IMR-90 (cell line): ENCODE measurements at regions not wholly inside any gene's neighbourhood (a gene's known extent, or its start where the extent isn't known, plus 50 kb on each side); places are given as distances from the start of the nearest gene placed in this dataset.

Experiments
- ATAC-seq: fragments of 200-7000 bp; cut with Tn5 transposase; 2 replicates; pipeline ENCODE4 v1.9.1; 2020; ENCODE audit warnings: low read depth, mild to moderate bottlenecking, moderate library complexity
- BruUV-seq: library from RNA; stranded (reverse); fragments of 400-500 nt; replicated peaks from 2 replicates; lab custom pipeline; 2021; lab: Mats Ljungman, UMichigan
- CTCF ChIA-PET: fragments of 300-600 bp; formaldehyde crosslinking; extraction: SDS; loops from one replicate; lab custom pipeline; 2021; ENCODE audit warnings: antibody characterized with exemption; lab: Yijun Ruan, JAX
- POLR2A ChIA-PET: fragments of 300-600 bp; sonication (Branson Sonifier 250); formaldehyde crosslinking; loops from one replicate; lab custom pipeline; 2022; ENCODE audit warnings: antibody characterized with exemption; ENCODE audit not compliant: unreplicated experiment; lab: Charles Lee
- DNase-seq: peaks from one replicate; pipeline ENCODE4 v3.0.0; 2013
- H2AFZ ChIP-seq: replicated peaks from 2 replicates; pipeline ENCODE3; 2013; ENCODE audit warnings: low read length, mild to moderate bottlenecking; ENCODE audit not compliant: poor library complexity
- H2AK5ac ChIP-seq: 2 replicates; pipeline ENCODE4 v1.6.1; 2013; ENCODE audit warnings: low read depth, low read length, inconsistent platforms
- H2AK9ac ChIP-seq: replicated peaks from 2 replicates; pipeline ENCODE3; 2013; ENCODE audit warnings: mild to moderate bottlenecking, low read depth, low read length, moderate library complexity; ENCODE audit not compliant: poor library complexity
- H2BK120ac ChIP-seq: 2 replicates; pipeline ENCODE4 v1.6.1; 2013; ENCODE audit warnings: low read depth, low read length, inconsistent platforms
- H2BK15ac ChIP-seq: 3 replicates; pipeline ENCODE4 v1.6.1; 2013; ENCODE audit warnings: low read depth, low read length, inconsistent platforms
- H2BK20ac ChIP-seq: 2 replicates; pipeline ENCODE4 v1.6.1; 2013; ENCODE audit warnings: low read depth, mild to moderate bottlenecking, inconsistent platforms, low read length, moderate library complexity
- H2BK5ac ChIP-seq: 2 replicates; pipeline ENCODE4 v1.6.1; 2013; ENCODE audit warnings: mild to moderate bottlenecking, low read depth, low read length, inconsistent platforms; ENCODE audit not compliant: poor library complexity, severe bottlenecking
- H3K14ac ChIP-seq: replicated peaks from 2 replicates; pipeline ENCODE4 v1.6.1; 2013; ENCODE audit warnings: low read depth, low read length, inconsistent platforms
- H3K18ac ChIP-seq: 2 replicates; pipeline ENCODE4 v1.6.1; 2013; ENCODE audit warnings: low read depth, low read length, control low read depth
- H3K23ac ChIP-seq: 2 replicates; pipeline ENCODE4 v1.6.1; 2013; ENCODE audit warnings: low read depth, low read length, inconsistent platforms
- H3K27ac ChIP-seq: 2 replicates; pipeline ENCODE4 v1.5.1; 2013; ENCODE audit warnings: mild to moderate bottlenecking, control low read depth, low read length; ENCODE audit not compliant: insufficient read depth
- H3K27me3 ChIP-seq: 2 replicates; pipeline ENCODE4 v1.6.1; 2013; ENCODE audit warnings: low read length; ENCODE audit not compliant: control insufficient read depth, insufficient read depth
- H3K36me3 ChIP-seq: 2 replicates; pipeline ENCODE4 v1.6.1; 2013; ENCODE audit warnings: low read length, mixed read lengths; ENCODE audit not compliant: control insufficient read depth, insufficient read depth
- H3K4ac ChIP-seq: 2 replicates; pipeline ENCODE4 v1.6.1; 2013; ENCODE audit warnings: low read depth, low read length, inconsistent platforms
- H3K4me1 ChIP-seq: 2 replicates; pipeline ENCODE4 v1.6.1; 2013; ENCODE audit warnings: low read length, mixed read lengths; ENCODE audit not compliant: control insufficient read depth, insufficient read depth
- H3K4me2 ChIP-seq: 2 replicates; pipeline ENCODE4 v1.6.1; 2013; ENCODE audit warnings: low read depth, mild to moderate bottlenecking, control low read depth, low read length, moderate library complexity
- H3K4me3 ChIP-seq: 2 replicates; pipeline ENCODE4 v1.5.1; 2013; ENCODE audit warnings: low read depth, mild to moderate bottlenecking, control low read depth, low read length, moderate library complexity; ENCODE audit not compliant: insufficient read depth
- H3K56ac ChIP-seq: 2 replicates; pipeline ENCODE4 v1.6.1; 2013; ENCODE audit warnings: low read length, inconsistent platforms; ENCODE audit not compliant: insufficient read depth; ENCODE audit errors: extremely low read depth
- H3K79me1 ChIP-seq, 2 experiments: 2 replicates each; pipeline ENCODE4 v1.6.1; 2013; ENCODE audit warnings: low read length in 2 of 2, inconsistent platforms in 1 of 2, low read depth in 1 of 2
- H3K9ac ChIP-seq: 2 replicates; pipeline ENCODE4 v1.6.1; 2013; ENCODE audit warnings: low read depth, low read length, control low read depth
- H3K9me1 ChIP-seq: 2 replicates; pipeline ENCODE4 v1.6.1; 2013; ENCODE audit warnings: low read length, inconsistent platforms; ENCODE audit not compliant: insufficient read depth
- H3K9me3 ChIP-seq: 2 replicates; pipeline ENCODE4 v1.6.1; 2013; ENCODE audit warnings: low read length; ENCODE audit not compliant: control insufficient read depth, insufficient read depth
- H4K20me1 ChIP-seq: 2 replicates; pipeline ENCODE4 v1.6.1; 2013; ENCODE audit warnings: low read length, inconsistent platforms; ENCODE audit not compliant: insufficient read depth
- H4K5ac ChIP-seq: 2 replicates; pipeline ENCODE4 v1.6.1; 2013; ENCODE audit warnings: mild to moderate bottlenecking, low read depth, low read length, control low read depth
- H4K8ac ChIP-seq, 2 experiments: 2 replicates each; pipeline ENCODE4 v1.6.1; 2013; ENCODE audit warnings: low read depth in 2 of 2, low read length in 2 of 2, control low read depth in 1 of 2, inconsistent platforms in 1 of 2
- H4K91ac ChIP-seq: 2 replicates; pipeline ENCODE4 v1.6.1; 2013; ENCODE audit warnings: low read depth, low read length, inconsistent platforms; ENCODE audit not compliant: insufficient read depth
- CEBPB ChIP-seq: IDR thresholded peaks from 2 replicates; pipeline ENCODE4 v1.6.1; 2012; ENCODE audit warnings: low read depth, low read length, improper control_type of control experiment
- CTCF ChIP-seq: conservative IDR thresholded peaks from 2 replicates; pipeline ENCODE4 v1.5.1; 2012; ENCODE audit warnings: mild to moderate bottlenecking, low read depth, low read length, improper control_type of control experiment
- ELK1 ChIP-seq: fragments of 150-350 bp; IDR thresholded peaks from 2 replicates; pipeline ENCODE4 v1.6.1; 2016; ENCODE audit warnings: low read depth, mild to moderate bottlenecking, low read length, moderate library complexity, borderline replicate concordance
- FOS ChIP-seq: fragments of 150-350 bp; IDR thresholded peaks from 2 replicates; pipeline ENCODE4 v1.6.1; 2016; ENCODE audit warnings: low read depth, low read length
- MAZ ChIP-seq: IDR thresholded peaks from 2 replicates; pipeline ENCODE4 v1.6.1; 2012; ENCODE audit warnings: low read depth, mild to moderate bottlenecking, low read length, improper control_type of control experiment, moderate library complexity, borderline replicate concordance
- NFE2L2 ChIP-seq: fragments of 150-350 bp; IDR thresholded peaks from 2 replicates; pipeline ENCODE4 v1.6.1; 2016; ENCODE audit warnings: low read depth, mild to moderate bottlenecking, low read length
- SMC3 ChIP-seq: fragments of 150-350 bp; IDR thresholded peaks from 2 replicates; pipeline ENCODE4 v1.6.1; 2016; ENCODE audit warnings: low read depth, mild to moderate bottlenecking, antibody characterized with exemption, low read length, moderate library complexity
- USF2 ChIP-seq: fragments of 150-350 bp; IDR thresholded peaks from 2 replicates; pipeline ENCODE4 v1.6.1; 2017; ENCODE audit warnings: mild to moderate bottlenecking, antibody characterized with exemption, low read length, low read depth
- WGBS, 2 experiments: methylation state at CpG; one replicate each; pipeline versions ENCODE4 v1.1.5 to v1.1.7; 2013; ENCODE audit warnings: missing lambda C conversion rate in 2 of 2; ENCODE audit not compliant: insufficient read length in 1 of 2; ENCODE audit errors: extremely low coverage in 2 of 2; 5-methylcytosine and 5-hydroxymethylcytosine counted together
- dilution Hi-C: fragments of 300-500 bp; cut with HindIII; formaldehyde crosslinking; loops from one replicate; pipeline ENCODE4 v1.14.3; 2018; ENCODE audit warnings: low sequenced_read_pairs; ENCODE audit not compliant: unreplicated experiment
- in situ Hi-C: fragments of 300-500 bp; cut with MboI; formaldehyde crosslinking; loops from 3 replicates; pipeline ENCODE4 v1.14.3; 2019; ENCODE audit warnings: low sequenced_read_pairs, inconsistent platforms, mixed read lengths
- intact Hi-C: fragments of 100-400 bp; cut with micrococcal nuclease; formaldehyde crosslinking; loops from 2 replicates; pipeline ENCODE4 v1.10.0; 2022

GRCh38 chrX:138034136-138034535 is 468.2 kb downstream of the ZIC3 start:
- ATAC-seq, result no peak
- no peak overlapping the region for H2BK15ac ChIP-seq
- H4K91ac ChIP-seq, result no peak overlapping the region
- WGBS, 2 experiments, result no CpG with 5 or more reads among the region's 1 CpG
- H4K8ac ChIP-seq, result no peak overlapping the region
- no peaks in the 10 kb centered on the region for H3K9me1 ChIP-seq
- H3K4me1 ChIP-seq, result no peaks in the 10 kb centered on the region
- H3K18ac ChIP-seq, result no peak overlapping the region
- CTCF ChIA-PET, result no interaction called here
- DNase-seq, result no peak
- H4K20me1 ChIP-seq, result no peaks in the 10 kb centered on the region
- TF ChIP-seq CTCF (no peak), NFE2L2 (no peak), SMC3 (no peak), ELK1 (no peak), FOS (no peak), USF2 (no peak), MAZ (no peak), CEBPB (no peak)
- in situ Hi-C loops (no loop called here), intact Hi-C loops (no loop called here), dilution Hi-C loops (no loop called here)
- H3K23ac ChIP-seq, result no peak overlapping the region
- H3K4ac ChIP-seq, result no peak overlapping the region
- no peak overlapping the region for H3K4me3 ChIP-seq
- H2BK120ac ChIP-seq, result no peak overlapping the region
- H3K27me3 ChIP-seq, result no peaks in the 10 kb centered on the region
- no peak overlapping the region for H3K9ac ChIP-seq
- no peak overlapping the region for H2AK5ac ChIP-seq
- H3K27ac ChIP-seq, result no peak overlapping the region
- no peak overlapping the region for H2BK20ac ChIP-seq
- no peak overlapping the region for H3K4me2 ChIP-seq
- no peak overlapping the region for H3K14ac ChIP-seq
- no peaks in the 10 kb centered on the region for H3K79me1 ChIP-seq
- no peak overlapping the region for H2BK5ac ChIP-seq
- POLR2A ChIA-PET, result no interaction called here
- BruUV-seq, result no TSS peak
- H4K5ac ChIP-seq, result no peak overlapping the region
- no peak overlapping the region for H2AK9ac ChIP-seq
- H3K36me3 ChIP-seq, result no peaks in the 10 kb centered on the region
- peaks cover 2% of the 10 kb centered on the region; the same call in 1 of the 2 replicates for H3K9me3 ChIP-seq
- no peak overlapping the region for H2AFZ ChIP-seq
- no peak overlapping the region for H3K56ac ChIP-seq
